ENCODE measurements at regions not wholly inside any gene's neighbourhood (a gene's known extent, or its start where the extent isn't known, plus 50 kb on each side); places are given as distances from the start of the nearest gene placed in this dataset.

- no peak overlapping the region for H3K27ac Mint-ChIP-seq
- H3K4me1 Mint-ChIP-seq: no peaks in the 10 kb centered on the region
- H3K4me3 Mint-ChIP-seq: no peak overlapping the region
- no peak for TF ChIP-seq CTCF (IDR thresholded peaks at IDR 0.05)
- H3K9me3 Mint-ChIP-seq: no peaks in the 10 kb centered on the region
- peaks cover 5% of the 10 kb centered on the region for H3K27me3 Mint-ChIP-seq (ENCODE audit: low read depth, poor library complexity)
- DNase-seq: no peak
- H3K36me3 Mint-ChIP-seq (ENCODE audit: low read depth): no peaks in the 10 kb centered on the region
Measured at GRCh38 chr5:60210810-60211209, 317.3 kb upstream of the PDE4D start.

GRCh38 chr5:60209146-60209840 is 315.8 kb upstream of the PDE4D start:
- DNase-seq: no peak
- peaks cover 5% of the 10 kb centered on the region for H3K27me3 Mint-ChIP-seq (ENCODE audit: low read depth, poor library complexity)
- H3K36me3 Mint-ChIP-seq (ENCODE audit: low read depth): no peaks in the 10 kb centered on the region
- TF ChIP-seq CTCF (IDR thresholded peaks at IDR 0.05): no peak
- H3K4me1 Mint-ChIP-seq: no peaks in the 10 kb centered on the region
- no peaks in the 10 kb centered on the region for H3K9me3 Mint-ChIP-seq
- no peak overlapping the region for H3K27ac Mint-ChIP-seq
- no peak overlapping the region for H3K4me3 Mint-ChIP-seq

- Mint-ChIP-seq H3K9me3 (no peaks in the 10 kb centered on the region), H3K27ac (no peak overlapping the region), H3K4me3 (no peak overlapping the region), H3K36me3 (ENCODE audit: low read depth) (no peaks in the 10 kb centered on the region), H3K4me1 (no peaks in the 10 kb centered on the region), H3K27me3 (ENCODE audit: low read depth, poor library complexity) (peaks cover 5% of the 10 kb centered on the region)
- TF ChIP-seq CTCF (IDR thresholded peaks at IDR 0.05): no peak
- no peak for DNase-seq
Measured at GRCh38 chr5:60208716-60209115, 315.2 kb upstream of the PDE4D start.

GRCh38 chr5:60207040-60207439 is 313.5 kb upstream of the PDE4D start:
- H3K36me3 Mint-ChIP-seq (ENCODE audit: low read depth): no peaks in the 10 kb centered on the region
- H3K4me3 Mint-ChIP-seq: no peak overlapping the region
- no peaks in the 10 kb centered on the region for H3K4me1 Mint-ChIP-seq
- H3K9me3 Mint-ChIP-seq: no peaks in the 10 kb centered on the region
- no peak for DNase-seq
- no peak overlapping the region for H3K27ac Mint-ChIP-seq
- peaks cover 5% of the 10 kb centered on the region for H3K27me3 Mint-ChIP-seq (ENCODE audit: low read depth, poor library complexity)
- no peak for TF ChIP-seq CTCF (IDR thresholded peaks at IDR 0.05)

GRCh38 chr5:60206234-60206633 is 312.7 kb upstream of the PDE4D start:
- Mint-ChIP-seq H3K9me3 (no peaks in the 10 kb centered on the region), H3K36me3 (ENCODE audit: low read depth) (no peaks in the 10 kb centered on the region), H3K4me3 (no peak overlapping the region), H3K4me1 (no peaks in the 10 kb centered on the region), H3K27ac (no peak overlapping the region), H3K27me3 (ENCODE audit: low read depth, poor library complexity) (peaks cover 5% of the 10 kb centered on the region)
- no peak for DNase-seq
- TF ChIP-seq CTCF (IDR thresholded peaks at IDR 0.05): no peak

GRCh38 chr5:60205071-60205470 is 311.5 kb upstream of the PDE4D start:
- H3K27ac Mint-ChIP-seq: no peak overlapping the region
- no peak for DNase-seq
- no peaks in the 10 kb centered on the region for H3K36me3 Mint-ChIP-seq (ENCODE audit: low read depth)
- no peaks in the 10 kb centered on the region for H3K9me3 Mint-ChIP-seq
- TF ChIP-seq CTCF (IDR thresholded peaks at IDR 0.05): no peak
- H3K4me1 Mint-ChIP-seq: no peaks in the 10 kb centered on the region
- peaks cover 5% of the 10 kb centered on the region for H3K27me3 Mint-ChIP-seq (ENCODE audit: low read depth, poor library complexity)
- H3K4me3 Mint-ChIP-seq: no peak overlapping the region
